SK-N-SH (cell line): ENCODE measurements at regions not wholly inside any gene's neighbourhood (a gene's known extent, or its start where the extent isn't known, plus 50 kb on each side); places are given as distances from the start of the nearest gene placed in this dataset.

Experiments
- CHD2 ChIP-seq: fragments of 150-350 bp; IDR thresholded peaks from 2 replicates; pipeline ENCODE4 v1.6.1; 2018; ENCODE audit warnings: low read length; ENCODE audit not compliant: partially characterized antibody
- CTCF ChIP-seq: fragments of 200-600 bp; sonication (generic); IDR thresholded peaks from 2 replicates; pipeline ENCODE4 v1.6.1; 2017; ENCODE audit warnings: antibody characterized with exemption, mild to moderate bottlenecking, moderate library complexity
- EP300 ChIP-seq, 2 experiments: IDR thresholded peaks; 2 replicates each; pipeline versions ENCODE4 v1.4.0 to v1.6.1; 2012; ENCODE audit warnings: borderline replicate concordance in 1 of 2, low read depth in 1 of 2, low read length in 1 of 2
- FOSL2 ChIP-seq: IDR thresholded peaks from 2 replicates; pipeline ENCODE4 v1.4.0; 2012; ENCODE audit warnings: low read depth, mild to moderate bottlenecking, moderate library complexity, borderline replicate concordance
- FOXM1 ChIP-seq: IDR thresholded peaks from 2 replicates; pipeline ENCODE4 v1.4.0; 2012; ENCODE audit warnings: low read depth, mild to moderate bottlenecking
- GABPA ChIP-seq: IDR thresholded peaks from 2 replicates; pipeline ENCODE4 v1.4.0; 2012; ENCODE audit warnings: low read depth, mild to moderate bottlenecking
- MAX ChIP-seq: IDR thresholded peaks from 2 replicates; pipeline ENCODE4 v1.4.0; 2012; ENCODE audit warnings: low read depth
- NFIC ChIP-seq: IDR thresholded peaks from 2 replicates; pipeline ENCODE4 v1.4.0; 2012; ENCODE audit warnings: borderline replicate concordance
- POLR2AphosphoS5 ChIP-seq: IDR thresholded peaks from 2 replicates; pipeline ENCODE4 v1.6.1; 2012; ENCODE audit warnings: low read depth, low read length
- REST ChIP-seq: IDR thresholded peaks from 2 replicates; pipeline ENCODE4 v1.6.1; 2012; ENCODE audit warnings: mild to moderate bottlenecking, low read depth, low read length, moderate library complexity
- RFX5 ChIP-seq: IDR thresholded peaks from 2 replicates; pipeline ENCODE4 v1.6.1; 2012; ENCODE audit warnings: mild to moderate bottlenecking, improper control_type of control experiment, low read length
- SIN3A ChIP-seq: IDR thresholded peaks from 2 replicates; pipeline ENCODE4 v1.6.1; 2012; ENCODE audit warnings: low read depth, mild to moderate bottlenecking, low read length, moderate library complexity, borderline replicate concordance
- TCF12 ChIP-seq: IDR thresholded peaks from 2 replicates; pipeline ENCODE4 v1.4.0; 2012
- USF1 ChIP-seq: IDR thresholded peaks from 2 replicates; pipeline ENCODE4 v1.4.0; 2012; ENCODE audit warnings: low read depth, borderline replicate concordance

GRCh38 chr1:5667513-5668325, 324.5 kb downstream of the NPHP4 start:
- TF ChIP-seq EP300 (IDR thresholded peaks at IDR 0.05; ENCODE audit: borderline replicate concordance in 1 of 2, low read depth in 1 of 2, low read length in 1 of 2) (no peak), SIN3A (no peak), MAX (no peak), CTCF (no peak), TCF12 (no peak), USF1 (no peak), CHD2 (no peak), RFX5 (no peak), REST (no peak), FOXM1 (no peak), NFIC (no peak), FOSL2 (no peak), GABPA (no peak), POLR2AphosphoS5 (no peak)
